GM10266 (cell line): ENCODE measurements at regions not wholly inside any gene's neighbourhood (a gene's known extent, or its start where the extent isn't known, plus 50 kb on each side); places are given as distances from the start of the nearest gene placed in this dataset.
"Not testable (repeated sequence)": the region's sequence is repeated elsewhere in the genome, so short reads cannot be mapped to it uniquely, and the experiment has no call there.

ENCODE experiments used
- DNase-seq: peaks from one replicate; pipeline ENCODE4 v3.0.0; 2012; ENCODE audit errors: extremely low spot score
- TF ChIP-seq, protein P1 (sequence below): IDR thresholded peaks from 2 replicates; pipeline ENCODE4 v1.5.1; 2012; ENCODE audit warnings: mild to moderate bottlenecking, low read depth; ENCODE audit not compliant: control insufficient read depth, insufficient read depth; ENCODE audit errors: missing control alignments

DNA sequence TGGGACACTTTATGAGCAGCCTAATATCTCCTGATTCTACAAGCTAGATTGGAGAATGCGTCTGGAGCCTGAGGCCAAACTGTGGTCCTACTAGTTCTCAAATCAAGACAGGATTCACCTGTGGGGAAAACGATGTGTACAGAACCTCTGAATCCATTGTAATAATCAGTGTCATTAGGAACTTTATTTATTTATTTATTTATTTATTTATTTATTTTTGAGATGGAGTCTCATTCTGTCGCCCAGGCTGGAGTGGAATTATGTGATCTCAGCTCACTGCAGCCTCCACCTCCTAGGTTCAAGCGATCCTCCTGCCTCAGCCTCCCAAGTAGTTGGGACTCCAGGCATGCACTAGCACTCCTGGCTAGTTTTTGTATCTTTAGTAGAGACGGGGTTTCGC is 52.6 kb upstream of the KIF26B start:
- DNase-seq: not testable (repeated sequence)

DNA sequence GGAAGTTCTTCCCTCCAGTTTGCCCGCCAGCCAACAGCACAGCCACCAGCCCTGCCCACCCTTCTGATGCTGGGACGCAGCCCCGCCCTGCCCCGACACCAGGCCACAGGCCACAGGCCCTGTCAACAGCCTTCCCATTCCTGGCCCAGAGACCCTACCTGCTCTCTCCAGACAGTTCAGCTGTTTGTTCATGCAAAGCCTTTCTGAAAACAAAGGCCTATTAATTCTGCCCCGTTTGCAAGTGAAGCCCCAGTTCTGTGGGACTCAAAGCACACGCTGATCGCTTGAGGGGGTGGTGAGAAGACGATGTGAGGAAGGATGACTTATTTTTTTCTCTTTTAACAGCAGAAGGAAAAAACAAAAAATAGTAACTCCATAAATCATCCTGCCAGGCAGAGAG is 55.4 kb upstream of the KIF26B start:
- TF ChIP-seq, protein P1, sequence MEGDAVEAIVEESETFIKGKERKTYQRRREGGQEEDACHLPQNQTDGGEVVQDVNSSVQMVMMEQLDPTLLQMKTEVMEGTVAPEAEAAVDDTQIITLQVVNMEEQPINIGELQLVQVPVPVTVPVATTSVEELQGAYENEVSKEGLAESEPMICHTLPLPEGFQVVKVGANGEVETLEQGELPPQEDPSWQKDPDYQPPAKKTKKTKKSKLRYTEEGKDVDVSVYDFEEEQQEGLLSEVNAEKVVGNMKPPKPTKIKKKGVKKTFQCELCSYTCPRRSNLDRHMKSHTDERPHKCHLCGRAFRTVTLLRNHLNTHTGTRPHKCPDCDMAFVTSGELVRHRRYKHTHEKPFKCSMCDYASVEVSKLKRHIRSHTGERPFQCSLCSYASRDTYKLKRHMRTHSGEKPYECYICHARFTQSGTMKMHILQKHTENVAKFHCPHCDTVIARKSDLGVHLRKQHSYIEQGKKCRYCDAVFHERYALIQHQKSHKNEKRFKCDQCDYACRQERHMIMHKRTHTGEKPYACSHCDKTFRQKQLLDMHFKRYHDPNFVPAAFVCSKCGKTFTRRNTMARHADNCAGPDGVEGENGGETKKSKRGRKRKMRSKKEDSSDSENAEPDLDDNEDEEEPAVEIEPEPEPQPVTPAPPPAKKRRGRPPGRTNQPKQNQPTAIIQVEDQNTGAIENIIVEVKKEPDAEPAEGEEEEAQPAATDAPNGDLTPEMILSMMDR: no peak
- DNase-seq: no peak

DNA sequence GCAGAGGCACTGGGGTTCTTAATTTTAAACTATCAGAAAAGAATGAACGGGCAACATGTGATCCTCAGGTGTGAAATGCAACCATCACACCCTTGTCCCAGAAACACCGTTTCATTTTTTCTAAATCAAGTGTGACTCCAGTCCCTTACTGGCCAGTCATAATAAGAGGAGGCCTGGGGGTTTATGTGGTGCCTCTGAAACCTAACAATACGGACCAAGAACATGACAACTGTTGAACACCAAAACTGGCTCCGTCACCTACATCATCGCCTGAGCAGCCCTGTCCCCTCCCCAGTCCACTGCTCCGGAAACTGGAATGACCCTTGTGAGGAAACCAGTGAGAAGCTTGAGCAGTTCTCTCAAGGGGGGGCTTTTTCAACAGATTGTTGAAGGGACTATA is 55.9 kb upstream of the KIF26B start:
- DNase-seq: no peak
- TF ChIP-seq, protein P1: no peak

DNA sequence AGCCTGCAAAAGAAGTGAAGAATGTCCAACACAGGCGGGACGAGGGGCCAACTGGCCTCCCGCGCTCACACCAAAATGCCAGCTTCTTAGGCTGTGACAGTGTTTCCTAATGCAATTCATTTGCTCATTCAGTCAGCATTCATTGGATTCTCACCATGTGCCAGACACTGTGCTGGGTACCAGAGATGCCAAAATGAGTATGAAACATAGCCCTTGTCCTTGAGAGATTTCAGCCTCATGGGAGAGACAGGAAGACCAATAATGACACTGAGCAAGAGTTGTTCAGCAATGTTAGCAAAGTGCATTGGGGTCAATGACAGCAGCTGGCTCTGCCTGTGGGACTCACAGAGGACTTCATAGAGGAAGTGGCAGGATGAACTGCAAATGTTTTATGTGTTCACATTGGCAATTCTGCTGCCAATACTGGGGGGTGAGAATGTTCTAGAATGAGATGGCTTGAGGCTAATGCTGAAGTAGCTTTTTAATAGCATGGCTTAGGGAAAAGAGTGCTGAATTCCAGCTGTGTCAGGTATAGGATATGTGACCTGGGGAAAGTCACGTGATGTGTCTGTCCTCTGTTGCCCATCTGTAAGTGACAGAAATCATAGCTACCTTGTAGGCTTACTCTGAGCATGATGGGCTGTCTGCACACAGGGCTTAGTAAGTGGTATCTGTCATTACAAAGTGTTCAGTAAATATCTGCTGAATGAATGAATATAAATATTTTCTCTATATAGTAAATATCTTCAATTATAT is 58.3 kb upstream of the KIF26B start:
- TF ChIP-seq, protein P1: no peak
- DNase-seq: no peak

DNA sequence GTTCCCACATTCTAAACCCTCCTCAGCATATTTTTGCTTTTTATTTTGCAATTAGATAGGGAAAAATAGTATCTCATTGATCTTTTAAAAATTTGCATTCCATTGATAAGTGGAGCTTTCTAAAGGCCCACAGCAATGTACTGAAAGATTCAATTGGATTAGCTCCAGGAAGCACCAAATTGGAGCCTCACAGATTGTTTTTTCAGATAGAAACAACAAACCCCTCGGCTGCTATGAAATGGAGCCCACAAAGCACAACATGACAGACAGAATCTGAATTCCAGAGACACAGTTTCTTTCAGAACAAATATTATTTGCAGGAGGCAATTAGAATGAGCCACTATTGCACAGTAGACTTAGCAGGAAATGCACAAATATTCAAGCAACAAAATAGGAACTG is 58.9 kb upstream of the KIF26B start:
- TF ChIP-seq, protein P1: no peak
- no peak for DNase-seq

DNA sequence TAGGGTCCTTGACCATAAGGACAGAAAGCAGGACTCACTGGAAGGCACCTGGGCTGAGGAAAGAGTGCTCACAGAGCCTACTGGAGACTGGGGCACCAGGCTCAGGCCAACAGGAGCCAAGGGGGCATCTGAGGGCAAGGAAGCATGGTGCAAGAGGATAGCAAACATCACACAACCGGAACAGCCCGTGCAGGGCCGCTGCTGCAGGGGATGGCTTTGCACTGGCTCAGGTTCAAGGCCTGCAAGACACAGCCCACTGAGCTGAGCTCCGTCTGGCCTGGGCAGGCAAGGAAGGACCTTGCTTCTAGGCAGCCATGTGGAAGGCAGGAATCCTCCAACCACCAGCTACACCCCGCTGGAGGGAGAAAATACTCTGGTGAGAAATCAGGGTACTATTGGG is 59.8 kb upstream of the KIF26B start:
- TF ChIP-seq, protein P1: no peak
- no peak for DNase-seq

DNA sequence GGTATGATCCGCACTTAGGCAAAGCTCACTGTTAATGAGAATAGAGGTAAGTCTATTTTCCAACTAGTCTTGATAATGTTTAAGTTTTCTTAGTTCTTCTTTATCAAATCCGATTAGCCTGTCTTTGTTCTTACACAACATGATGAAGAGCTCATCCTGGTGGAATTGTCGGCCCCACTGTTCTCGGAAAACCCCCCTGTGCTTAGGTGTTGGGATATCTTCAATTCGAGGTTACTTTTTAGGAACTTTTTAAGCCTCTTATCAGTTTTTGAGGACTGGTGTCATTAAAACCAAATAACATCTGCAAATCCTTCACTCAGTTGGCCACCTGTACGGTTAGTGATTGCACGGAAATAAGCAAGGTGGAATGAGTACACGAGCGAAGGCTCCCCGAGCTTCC is 60.7 kb upstream of the KIF26B start:
- TF ChIP-seq, protein P1: no peak
- no peak for DNase-seq

DNA sequence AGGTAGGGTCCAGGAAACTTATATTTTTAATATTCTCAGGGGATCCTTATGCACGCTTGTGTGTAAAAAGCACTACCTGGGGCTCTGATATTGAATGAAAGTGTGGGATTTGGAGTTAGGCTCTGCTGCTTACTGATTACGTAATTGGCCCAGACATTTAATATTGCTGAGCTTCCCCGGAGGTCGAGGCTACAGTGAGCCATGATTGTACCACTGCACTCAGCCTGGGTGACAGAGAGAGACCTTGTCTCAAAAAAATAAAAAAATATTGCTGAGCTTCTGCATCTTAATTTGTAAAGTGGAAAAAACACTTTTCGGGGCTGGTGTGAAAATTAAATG is 62.2 kb upstream of the KIF26B start:
- TF ChIP-seq, protein P1: no peak
- DNase-seq: no peak
